IMR-90 (cell line): ENCODE measurements at regions not wholly inside any gene's neighbourhood (a gene's known extent, or its start where the extent isn't known, plus 50 kb on each side); places are given as distances from the start of the nearest gene placed in this dataset.

Experiments used
- ATAC-seq: fragments of 200-7000 bp; cut with Tn5 transposase; 2 replicates; pipeline ENCODE4 v1.9.1; 2020; ENCODE audit warnings: low read depth, mild to moderate bottlenecking, moderate library complexity
- BruUV-seq: library from RNA; stranded (reverse); fragments of 400-500 nt; replicated peaks from 2 replicates; lab custom pipeline; 2021; lab: Mats Ljungman, UMichigan
- CTCF ChIA-PET: fragments of 300-600 bp; formaldehyde crosslinking; extraction: SDS; loops from one replicate; lab custom pipeline; 2021; ENCODE audit warnings: antibody characterized with exemption; lab: Yijun Ruan, JAX
- POLR2A ChIA-PET: fragments of 300-600 bp; sonication (Branson Sonifier 250); formaldehyde crosslinking; loops from one replicate; lab custom pipeline; 2022; ENCODE audit warnings: antibody characterized with exemption; ENCODE audit not compliant: unreplicated experiment; lab: Charles Lee
- DNase-seq: peaks from one replicate; pipeline ENCODE4 v3.0.0; 2013
- H2AFZ ChIP-seq: replicated peaks from 2 replicates; pipeline ENCODE3; 2013; ENCODE audit warnings: low read length, mild to moderate bottlenecking; ENCODE audit not compliant: poor library complexity
- H2AK5ac ChIP-seq: 2 replicates; pipeline ENCODE4 v1.6.1; 2013; ENCODE audit warnings: low read depth, low read length, inconsistent platforms
- H2AK9ac ChIP-seq: replicated peaks from 2 replicates; pipeline ENCODE3; 2013; ENCODE audit warnings: mild to moderate bottlenecking, low read depth, low read length, moderate library complexity; ENCODE audit not compliant: poor library complexity
- H2BK120ac ChIP-seq: 2 replicates; pipeline ENCODE4 v1.6.1; 2013; ENCODE audit warnings: low read depth, low read length, inconsistent platforms
- H2BK15ac ChIP-seq: 3 replicates; pipeline ENCODE4 v1.6.1; 2013; ENCODE audit warnings: low read depth, low read length, inconsistent platforms
- H2BK20ac ChIP-seq: 2 replicates; pipeline ENCODE4 v1.6.1; 2013; ENCODE audit warnings: low read depth, mild to moderate bottlenecking, inconsistent platforms, low read length, moderate library complexity
- H2BK5ac ChIP-seq: 2 replicates; pipeline ENCODE4 v1.6.1; 2013; ENCODE audit warnings: mild to moderate bottlenecking, low read depth, low read length, inconsistent platforms; ENCODE audit not compliant: poor library complexity, severe bottlenecking
- H3K14ac ChIP-seq: replicated peaks from 2 replicates; pipeline ENCODE4 v1.6.1; 2013; ENCODE audit warnings: low read depth, low read length, inconsistent platforms
- H3K18ac ChIP-seq: 2 replicates; pipeline ENCODE4 v1.6.1; 2013; ENCODE audit warnings: low read depth, low read length, control low read depth
- H3K23ac ChIP-seq: 2 replicates; pipeline ENCODE4 v1.6.1; 2013; ENCODE audit warnings: low read depth, low read length, inconsistent platforms
- H3K27ac ChIP-seq: 2 replicates; pipeline ENCODE4 v1.5.1; 2013; ENCODE audit warnings: mild to moderate bottlenecking, control low read depth, low read length; ENCODE audit not compliant: insufficient read depth
- H3K27me3 ChIP-seq: 2 replicates; pipeline ENCODE4 v1.6.1; 2013; ENCODE audit warnings: low read length; ENCODE audit not compliant: control insufficient read depth, insufficient read depth
- H3K36me3 ChIP-seq: 2 replicates; pipeline ENCODE4 v1.6.1; 2013; ENCODE audit warnings: low read length, mixed read lengths; ENCODE audit not compliant: control insufficient read depth, insufficient read depth
- H3K4ac ChIP-seq: 2 replicates; pipeline ENCODE4 v1.6.1; 2013; ENCODE audit warnings: low read depth, low read length, inconsistent platforms
- H3K4me1 ChIP-seq: 2 replicates; pipeline ENCODE4 v1.6.1; 2013; ENCODE audit warnings: low read length, mixed read lengths; ENCODE audit not compliant: control insufficient read depth, insufficient read depth
- H3K4me2 ChIP-seq: 2 replicates; pipeline ENCODE4 v1.6.1; 2013; ENCODE audit warnings: low read depth, mild to moderate bottlenecking, control low read depth, low read length, moderate library complexity
- H3K4me3 ChIP-seq: 2 replicates; pipeline ENCODE4 v1.5.1; 2013; ENCODE audit warnings: low read depth, mild to moderate bottlenecking, control low read depth, low read length, moderate library complexity; ENCODE audit not compliant: insufficient read depth
- H3K56ac ChIP-seq: 2 replicates; pipeline ENCODE4 v1.6.1; 2013; ENCODE audit warnings: low read length, inconsistent platforms; ENCODE audit not compliant: insufficient read depth; ENCODE audit errors: extremely low read depth
- H3K79me1 ChIP-seq, 2 experiments: 2 replicates each; pipeline ENCODE4 v1.6.1; 2013; ENCODE audit warnings: low read length in 2 of 2, inconsistent platforms in 1 of 2, low read depth in 1 of 2
- H3K9ac ChIP-seq: 2 replicates; pipeline ENCODE4 v1.6.1; 2013; ENCODE audit warnings: low read depth, low read length, control low read depth
- H3K9me1 ChIP-seq: 2 replicates; pipeline ENCODE4 v1.6.1; 2013; ENCODE audit warnings: low read length, inconsistent platforms; ENCODE audit not compliant: insufficient read depth
- H3K9me3 ChIP-seq: 2 replicates; pipeline ENCODE4 v1.6.1; 2013; ENCODE audit warnings: low read length; ENCODE audit not compliant: control insufficient read depth, insufficient read depth
- H4K20me1 ChIP-seq: 2 replicates; pipeline ENCODE4 v1.6.1; 2013; ENCODE audit warnings: low read length, inconsistent platforms; ENCODE audit not compliant: insufficient read depth
- H4K5ac ChIP-seq: 2 replicates; pipeline ENCODE4 v1.6.1; 2013; ENCODE audit warnings: mild to moderate bottlenecking, low read depth, low read length, control low read depth
- H4K8ac ChIP-seq, 2 experiments: 2 replicates each; pipeline ENCODE4 v1.6.1; 2013; ENCODE audit warnings: low read depth in 2 of 2, low read length in 2 of 2, control low read depth in 1 of 2, inconsistent platforms in 1 of 2
- H4K91ac ChIP-seq: 2 replicates; pipeline ENCODE4 v1.6.1; 2013; ENCODE audit warnings: low read depth, low read length, inconsistent platforms; ENCODE audit not compliant: insufficient read depth
- BHLHE40 ChIP-seq: fragments of 150-350 bp; IDR thresholded peaks from 2 replicates; pipeline ENCODE4 v1.6.1; 2016; ENCODE audit warnings: mild to moderate bottlenecking, low read depth, low read length
- CEBPB ChIP-seq: IDR thresholded peaks from 2 replicates; pipeline ENCODE4 v1.6.1; 2012; ENCODE audit warnings: low read depth, low read length, improper control_type of control experiment
- CHD1 ChIP-seq: IDR thresholded peaks from 2 replicates; pipeline ENCODE4 v1.6.1; 2012; ENCODE audit warnings: low read depth, low read length, improper control_type of control experiment
- CTCF ChIP-seq: conservative IDR thresholded peaks from 2 replicates; pipeline ENCODE4 v1.5.1; 2012; ENCODE audit warnings: mild to moderate bottlenecking, low read depth, low read length, improper control_type of control experiment
- ELK1 ChIP-seq: fragments of 150-350 bp; IDR thresholded peaks from 2 replicates; pipeline ENCODE4 v1.6.1; 2016; ENCODE audit warnings: low read depth, mild to moderate bottlenecking, low read length, moderate library complexity, borderline replicate concordance
- MAFK ChIP-seq: IDR thresholded peaks from 2 replicates; pipeline ENCODE4 v1.6.1; 2012; ENCODE audit warnings: low read depth, low read length, improper control_type of control experiment
- MAZ ChIP-seq: IDR thresholded peaks from 2 replicates; pipeline ENCODE4 v1.6.1; 2012; ENCODE audit warnings: low read depth, mild to moderate bottlenecking, low read length, improper control_type of control experiment, moderate library complexity, borderline replicate concordance
- MXI1 ChIP-seq: IDR thresholded peaks from 2 replicates; pipeline ENCODE4 v1.6.1; 2012; ENCODE audit warnings: low read depth, mild to moderate bottlenecking, low read length, moderate library complexity, borderline replicate concordance
- NFE2L2 ChIP-seq: fragments of 150-350 bp; IDR thresholded peaks from 2 replicates; pipeline ENCODE4 v1.6.1; 2016; ENCODE audit warnings: low read depth, mild to moderate bottlenecking, low read length
- POLR2A ChIP-seq: IDR thresholded peaks from 2 replicates; pipeline ENCODE4 v1.6.1; 2012; ENCODE audit warnings: mild to moderate bottlenecking, low read depth, low read length
- SMC3 ChIP-seq: fragments of 150-350 bp; IDR thresholded peaks from 2 replicates; pipeline ENCODE4 v1.6.1; 2016; ENCODE audit warnings: low read depth, mild to moderate bottlenecking, antibody characterized with exemption, low read length, moderate library complexity
- USF2 ChIP-seq: fragments of 150-350 bp; IDR thresholded peaks from 2 replicates; pipeline ENCODE4 v1.6.1; 2017; ENCODE audit warnings: mild to moderate bottlenecking, antibody characterized with exemption, low read length, low read depth
- WGBS, 2 experiments: methylation state at CpG; one replicate each; pipeline versions ENCODE4 v1.1.5 to v1.1.7; 2013; ENCODE audit warnings: missing lambda C conversion rate in 2 of 2; ENCODE audit not compliant: insufficient read length in 1 of 2; ENCODE audit errors: extremely low coverage in 2 of 2; 5-methylcytosine and 5-hydroxymethylcytosine counted together
- dilution Hi-C: fragments of 300-500 bp; cut with HindIII; formaldehyde crosslinking; loops from one replicate; pipeline ENCODE4 v1.14.3; 2018; ENCODE audit warnings: low sequenced_read_pairs; ENCODE audit not compliant: unreplicated experiment
- in situ Hi-C: fragments of 300-500 bp; cut with MboI; formaldehyde crosslinking; loops from 3 replicates; pipeline ENCODE4 v1.14.3; 2019; ENCODE audit warnings: low sequenced_read_pairs, inconsistent platforms, mixed read lengths
- intact Hi-C: fragments of 100-400 bp; cut with micrococcal nuclease; formaldehyde crosslinking; loops from 2 replicates; pipeline ENCODE4 v1.10.0; 2022

- Histone ChIP-seq H3K56ac (no peak overlapping the region), H3K4me1 (no peaks in the 10 kb centered on the region), H2BK120ac (no peak overlapping the region), H2AK5ac (no peak overlapping the region), H2AK9ac (no peak overlapping the region), H3K9me1 (no peaks in the 10 kb centered on the region), H2BK15ac (no peak overlapping the region), H3K4me2 (no peak overlapping the region), H4K91ac (no peak overlapping the region), H4K20me1 (no peaks in the 10 kb centered on the region), H3K9ac (no peak overlapping the region), H2AFZ (no peak overlapping the region), H3K4me3 (no peak overlapping the region), H2BK5ac (no peak overlapping the region), H3K27ac (no peak overlapping the region), H3K79me1 (no peaks in the 10 kb centered on the region), H3K36me3 (no peaks in the 10 kb centered on the region), H3K4ac (no peak overlapping the region), H3K9me3 (peaks cover 5% of the 10 kb centered on the region; the same call in 1 of the 2 replicates), H4K8ac (no peak overlapping the region), H3K18ac (no peak overlapping the region), H4K5ac (no peak overlapping the region), H2BK20ac (no peak overlapping the region), H3K14ac (no peak overlapping the region), H3K27me3 (no peaks in the 10 kb centered on the region), H3K23ac (no peak overlapping the region)
- intact Hi-C loops (no loop called here), dilution Hi-C loops (no loop called here), in situ Hi-C loops (no loop called here)
- BruUV-seq, result no TSS peak
- DNase-seq, result no peak
- ATAC-seq, result no peak
- TF ChIP-seq USF2, result no peak
- no peak for TF ChIP-seq BHLHE40
- no peak for TF ChIP-seq CEBPB
- no peak for TF ChIP-seq CHD1
- no peak for TF ChIP-seq ELK1
- no peak for TF ChIP-seq MAZ
- TF ChIP-seq NFE2L2, result no peak
- TF ChIP-seq POLR2A, result no peak
- no peak for TF ChIP-seq SMC3
- TF ChIP-seq MAFK, result no peak
- TF ChIP-seq CTCF, result no peak
- no peak for TF ChIP-seq MXI1
- CTCF ChIA-PET, result no interaction called here
- no CpG with 5 or more reads among the region's 4 CpGs for WGBS, 2 experiments
- POLR2A ChIA-PET, result no interaction called here
Observed at GRCh38 chr18:73060666-73061288, 193.0 kb upstream of the NETO1 start.
